B cell (primary cell): ENCODE measurements at regions not wholly inside any gene's neighbourhood (a gene's known extent, or its start where the extent isn't known, plus 50 kb on each side); places are given as distances from the start of the nearest gene placed in this dataset.

Experiments
- EZH2 ChIP-seq: IDR thresholded peaks from 2 replicates; pipeline ENCODE4 v1.6.1; 2012; ENCODE audit warnings: borderline replicate concordance, low read depth, mild to moderate bottlenecking, moderate library complexity, low read length; ENCODE audit not compliant: insufficient read depth, poor library complexity, severe bottlenecking
- TF ChIP-seq, protein P1 (sequence below): fragments of 200-600 bp; IDR thresholded peaks from one replicate; pipeline ENCODE4 v1.8.0; 2022; ENCODE audit warnings: antibody characterized with exemption, mild to moderate bottlenecking

DNA sequence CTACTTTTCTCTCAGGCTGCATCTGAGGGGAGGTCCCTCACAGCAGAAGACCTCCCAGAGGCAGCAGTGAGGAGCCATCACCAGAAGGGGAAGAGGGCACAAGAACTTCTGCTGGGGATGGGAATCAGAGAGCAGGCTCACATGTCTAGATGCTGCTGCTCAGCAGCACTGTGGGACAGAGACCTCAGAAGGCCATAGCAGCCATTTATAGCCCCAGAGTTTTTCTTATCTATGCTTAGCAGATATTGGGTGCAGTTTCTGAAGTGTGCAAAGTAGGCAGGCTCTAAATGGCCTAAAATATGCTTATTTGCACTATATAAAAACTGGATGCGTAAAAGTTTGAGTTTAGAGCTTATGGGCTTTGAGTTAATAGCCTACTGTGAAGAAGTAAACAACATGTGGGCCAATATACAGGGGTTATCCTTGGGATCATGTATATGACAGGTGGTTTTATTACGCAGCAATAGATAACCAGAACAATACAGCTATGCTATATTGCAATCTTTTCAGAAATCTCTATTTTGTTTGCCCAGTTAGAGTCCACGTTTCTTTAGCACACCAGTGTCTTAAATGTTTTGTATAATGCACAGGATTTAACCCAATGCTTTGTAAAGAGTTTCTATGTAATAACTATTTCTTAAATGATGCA is 60.2 kb upstream of the TMEM244 start:
- TF ChIP-seq, protein P1, sequence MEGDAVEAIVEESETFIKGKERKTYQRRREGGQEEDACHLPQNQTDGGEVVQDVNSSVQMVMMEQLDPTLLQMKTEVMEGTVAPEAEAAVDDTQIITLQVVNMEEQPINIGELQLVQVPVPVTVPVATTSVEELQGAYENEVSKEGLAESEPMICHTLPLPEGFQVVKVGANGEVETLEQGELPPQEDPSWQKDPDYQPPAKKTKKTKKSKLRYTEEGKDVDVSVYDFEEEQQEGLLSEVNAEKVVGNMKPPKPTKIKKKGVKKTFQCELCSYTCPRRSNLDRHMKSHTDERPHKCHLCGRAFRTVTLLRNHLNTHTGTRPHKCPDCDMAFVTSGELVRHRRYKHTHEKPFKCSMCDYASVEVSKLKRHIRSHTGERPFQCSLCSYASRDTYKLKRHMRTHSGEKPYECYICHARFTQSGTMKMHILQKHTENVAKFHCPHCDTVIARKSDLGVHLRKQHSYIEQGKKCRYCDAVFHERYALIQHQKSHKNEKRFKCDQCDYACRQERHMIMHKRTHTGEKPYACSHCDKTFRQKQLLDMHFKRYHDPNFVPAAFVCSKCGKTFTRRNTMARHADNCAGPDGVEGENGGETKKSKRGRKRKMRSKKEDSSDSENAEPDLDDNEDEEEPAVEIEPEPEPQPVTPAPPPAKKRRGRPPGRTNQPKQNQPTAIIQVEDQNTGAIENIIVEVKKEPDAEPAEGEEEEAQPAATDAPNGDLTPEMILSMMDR, result no peak
- TF ChIP-seq EZH2, result no peak
